SK-N-SH (cell line): ENCODE measurements at regions not wholly inside any gene's neighbourhood (a gene's known extent, or its start where the extent isn't known, plus 50 kb on each side); places are given as distances from the start of the nearest gene placed in this dataset.

Experiments
- CHD2 ChIP-seq: fragments of 150-350 bp; IDR thresholded peaks from 2 replicates; pipeline ENCODE4 v1.6.1; 2018; ENCODE audit warnings: low read length; ENCODE audit not compliant: partially characterized antibody
- CTCF ChIP-seq: fragments of 200-600 bp; sonication (generic); IDR thresholded peaks from 2 replicates; pipeline ENCODE4 v1.6.1; 2017; ENCODE audit warnings: antibody characterized with exemption, mild to moderate bottlenecking, moderate library complexity
- ELF1 ChIP-seq: IDR thresholded peaks from 2 replicates; pipeline ENCODE4 v1.4.0; 2012
- GATA2 ChIP-seq: sonication (generic); formaldehyde crosslinking; IDR thresholded peaks from 2 replicates; pipeline ENCODE4 v1.5.0; 2020; ENCODE audit warnings: mild to moderate bottlenecking, missing genetic modification reagents
- MAX ChIP-seq: IDR thresholded peaks from 2 replicates; pipeline ENCODE4 v1.4.0; 2012; ENCODE audit warnings: low read depth
- MXI1 ChIP-seq: IDR thresholded peaks from 2 replicates; pipeline ENCODE4 v1.6.1; 2012; ENCODE audit warnings: mild to moderate bottlenecking, low read depth, low read length, improper control_type of control experiment
- POLR2AphosphoS5 ChIP-seq: IDR thresholded peaks from 2 replicates; pipeline ENCODE4 v1.6.1; 2012; ENCODE audit warnings: low read depth, low read length
- REST ChIP-seq: IDR thresholded peaks from 2 replicates; pipeline ENCODE4 v1.6.1; 2012; ENCODE audit warnings: mild to moderate bottlenecking, low read depth, low read length, moderate library complexity
- RFX5 ChIP-seq: IDR thresholded peaks from 2 replicates; pipeline ENCODE4 v1.6.1; 2012; ENCODE audit warnings: mild to moderate bottlenecking, improper control_type of control experiment, low read length
- USF2 ChIP-seq: fragments of 150-350 bp; IDR thresholded peaks from 2 replicates; pipeline ENCODE4 v1.6.1; 2017; ENCODE audit warnings: antibody characterized with exemption, low read length, low read depth, borderline replicate concordance
- YY1 ChIP-seq: IDR thresholded peaks from 2 replicates; pipeline ENCODE4 v1.4.0; 2012; ENCODE audit warnings: low read depth, mild to moderate bottlenecking

GRCh38 chr7:16144361-16144760 lies 277.0 kb downstream of the CRPPA start:
- no peak for TF ChIP-seq CTCF
- TF ChIP-seq YY1 = no peak
- TF ChIP-seq GATA2 (CRISPR knock-in tag) = no peak
- no peak for TF ChIP-seq POLR2AphosphoS5
- no peak for TF ChIP-seq MAX
- no peak for TF ChIP-seq USF2
- no peak for TF ChIP-seq CHD2
- no peak for TF ChIP-seq MXI1
- TF ChIP-seq ELF1 = no peak
- TF ChIP-seq REST = no peak
- TF ChIP-seq RFX5 = no peak
